ENCODE measurements at regions not wholly inside any gene's neighbourhood (a gene's known extent, or its start where the extent isn't known, plus 50 kb on each side); places are given as distances from the start of the nearest gene placed in this dataset.

GRCh38 chr5:124647352-124647751 is 99.1 kb downstream of the ZNF608 start:
- TF ChIP-seq POLR2A (IDR thresholded peaks at IDR 0.05) (no peak), CTCF (IDR thresholded peaks at IDR 0.05) (no peak)
